GM19463 (cell line): ENCODE measurements at regions not wholly inside any gene's neighbourhood (a gene's known extent, or its start where the extent isn't known, plus 50 kb on each side); places are given as distances from the start of the nearest gene placed in this dataset.

Experiments used
- ATAC-seq: cut with Tn5 transposase; IDR thresholded peaks from one replicate; pipeline ENCODE4 v1.9.1; 2021; ENCODE audit warnings: mild to moderate bottlenecking, moderate library complexity; ENCODE audit not compliant: unreplicated experiment

DNA sequence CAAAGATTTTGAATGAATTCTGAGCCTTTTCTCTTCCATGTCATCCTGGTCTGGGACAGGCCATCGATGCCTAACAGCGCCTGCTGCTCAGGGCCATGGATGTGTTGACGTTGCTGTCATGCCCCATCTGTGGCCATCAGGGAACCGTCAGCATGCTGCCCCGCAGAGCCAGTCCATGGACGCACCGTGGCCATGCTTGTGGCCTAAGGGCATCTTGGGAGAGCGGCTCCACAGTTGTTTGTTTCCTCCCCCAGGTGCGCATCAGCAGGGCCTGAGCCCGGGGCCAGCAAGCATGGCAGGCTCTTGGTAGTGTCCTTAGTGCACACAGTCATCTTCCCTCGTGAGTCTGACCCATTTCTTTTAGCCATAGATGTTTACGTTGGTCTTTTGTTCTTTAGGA, 142.7 kb downstream of the VAPA start:
- ATAC-seq: no peak

DNA sequence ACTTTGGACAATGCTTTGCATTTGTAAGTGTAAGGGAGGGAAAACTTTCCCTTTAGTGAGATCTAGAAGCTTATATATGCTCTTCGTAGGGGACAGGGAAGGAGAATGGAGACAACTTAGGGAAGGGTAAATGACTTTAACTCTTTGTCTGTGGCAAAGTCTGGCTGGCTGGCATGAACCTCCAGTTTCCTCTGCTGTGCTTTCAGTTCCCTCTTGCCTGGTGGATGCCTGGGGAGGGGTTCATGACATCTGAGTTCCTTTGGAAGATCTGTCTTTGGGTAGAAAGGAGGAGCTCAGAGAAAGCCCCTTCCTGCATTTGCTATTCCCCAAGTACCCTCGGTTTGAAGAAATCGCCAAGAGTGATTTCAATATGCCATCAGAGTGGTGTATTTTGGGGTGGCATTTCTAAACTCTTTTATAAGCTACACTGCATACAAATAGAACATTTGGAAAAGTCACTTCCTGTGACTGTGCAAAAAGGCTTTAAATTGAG, 143.6 kb downstream of the VAPA start:
- ATAC-seq: no peak

DNA sequence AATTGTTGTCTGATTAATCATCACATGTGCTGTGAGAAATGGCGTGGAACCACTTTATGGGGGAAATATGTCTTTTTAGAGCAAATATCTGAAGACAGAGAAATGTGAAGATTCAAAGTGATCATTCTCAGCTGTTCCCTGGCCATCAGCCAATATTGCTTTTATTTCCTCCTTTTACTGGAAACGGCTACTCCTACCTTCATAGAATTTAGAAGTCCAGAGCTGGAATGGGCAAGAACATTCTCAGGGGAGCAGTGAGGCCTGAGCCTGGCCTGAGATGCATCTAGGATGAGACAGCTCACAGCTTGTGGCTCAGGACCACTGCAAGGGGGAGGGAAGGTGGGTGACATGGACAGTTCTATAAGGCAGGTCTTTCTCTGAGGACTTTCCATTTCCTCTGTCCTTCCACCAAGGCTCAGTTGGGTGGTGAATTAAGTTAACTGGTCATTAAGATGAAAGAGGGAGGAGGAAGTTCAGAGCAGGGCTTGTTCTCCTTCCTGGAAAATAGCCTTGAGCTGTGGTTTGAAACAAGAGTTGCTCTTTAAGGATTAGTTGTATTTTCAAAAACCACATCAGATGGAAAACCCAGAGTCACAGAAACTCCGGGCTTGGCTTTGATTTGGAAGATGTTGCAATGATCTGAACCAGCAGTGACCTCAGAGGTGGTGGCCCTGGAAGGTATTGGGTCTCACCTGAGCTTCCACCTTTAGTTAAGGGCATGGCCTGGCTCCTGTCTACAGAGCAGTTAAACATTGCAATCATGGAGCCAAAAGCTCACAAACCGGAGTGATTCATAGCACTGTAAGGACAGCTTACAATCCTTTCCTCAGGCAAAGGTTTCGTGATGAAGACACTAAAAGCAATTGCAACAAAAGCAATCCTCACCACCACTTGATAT, 144.3 kb downstream of the VAPA start:
- ATAC-seq: no peak

DNA sequence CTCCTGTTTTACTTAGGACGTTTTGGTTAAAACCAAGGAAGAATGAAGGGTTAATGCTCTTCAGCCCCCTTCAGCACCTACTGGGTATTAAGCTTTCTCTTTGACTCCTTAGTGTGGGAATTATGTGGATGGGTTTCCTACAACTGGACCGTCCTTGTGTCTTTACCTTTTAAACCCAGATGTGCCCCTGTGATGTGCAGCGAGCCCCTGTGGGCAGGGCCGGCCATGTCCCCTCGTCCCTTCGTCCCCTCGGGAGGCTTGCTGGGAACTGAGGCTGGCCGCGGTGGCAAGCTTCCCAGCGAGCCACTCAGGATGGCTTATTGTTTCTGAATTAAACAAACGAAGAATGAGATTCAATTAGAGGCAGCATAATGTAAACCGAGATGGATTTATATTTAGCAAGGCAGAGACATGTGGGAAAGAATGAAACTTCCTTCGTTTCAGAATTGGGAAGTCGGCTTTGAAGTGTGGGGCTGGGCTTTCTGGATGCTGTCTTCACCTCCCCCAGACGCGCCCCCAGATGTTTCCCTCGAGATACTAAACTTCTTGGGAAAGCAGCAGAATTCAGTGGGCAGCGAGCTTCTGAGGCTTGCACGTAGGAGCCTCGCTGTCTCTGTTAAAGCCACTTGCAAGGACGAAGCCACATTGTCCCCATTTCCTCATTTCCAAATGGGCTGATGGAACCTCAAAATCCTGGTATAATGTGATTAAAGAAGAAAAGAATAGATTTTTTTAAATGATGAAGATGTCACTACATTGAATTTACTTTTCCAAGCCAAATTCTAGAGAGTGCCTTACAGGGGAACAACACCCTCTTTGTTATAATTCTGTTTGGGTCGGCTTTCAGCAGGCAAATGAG, 146.0 kb downstream of the VAPA start:
- ATAC-seq: no peak

DNA sequence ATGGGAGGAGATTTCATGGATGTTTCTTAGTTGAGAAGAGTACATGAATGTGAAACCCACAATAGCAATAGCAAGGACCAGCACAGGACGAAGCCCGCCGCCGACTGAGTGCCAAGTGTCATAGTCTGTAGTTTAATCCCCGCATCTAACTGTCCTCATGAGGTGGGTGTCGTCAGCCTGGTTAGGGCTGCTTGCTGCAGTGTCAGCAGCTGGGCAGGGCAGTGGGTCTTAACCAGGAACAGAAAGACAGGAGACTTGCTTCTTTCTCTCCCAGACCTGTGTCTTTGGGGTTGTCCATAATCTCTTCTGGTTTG, 146.6 kb downstream of the VAPA start:
- no peak for ATAC-seq

DNA sequence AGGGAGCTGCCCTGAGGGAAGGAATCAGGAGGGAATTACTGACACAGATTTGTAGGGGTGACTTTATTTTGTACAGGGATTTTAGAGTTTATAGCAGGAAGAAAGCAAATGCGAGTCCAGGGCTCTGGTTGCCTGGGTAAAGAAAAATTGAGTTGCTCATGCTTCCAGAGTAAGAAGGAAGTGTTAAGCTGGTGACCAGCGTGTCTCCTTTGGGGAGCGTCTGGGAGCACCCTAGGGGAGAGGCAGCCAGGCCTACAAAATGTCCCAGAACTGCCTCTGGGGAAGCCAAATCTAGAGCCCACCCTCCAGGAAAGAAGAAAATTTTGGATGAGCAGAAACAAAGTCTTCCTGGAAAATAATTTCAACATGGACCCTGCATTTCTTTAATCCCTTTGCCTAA, 147.0 kb downstream of the VAPA start:
- ATAC-seq: no peak

DNA sequence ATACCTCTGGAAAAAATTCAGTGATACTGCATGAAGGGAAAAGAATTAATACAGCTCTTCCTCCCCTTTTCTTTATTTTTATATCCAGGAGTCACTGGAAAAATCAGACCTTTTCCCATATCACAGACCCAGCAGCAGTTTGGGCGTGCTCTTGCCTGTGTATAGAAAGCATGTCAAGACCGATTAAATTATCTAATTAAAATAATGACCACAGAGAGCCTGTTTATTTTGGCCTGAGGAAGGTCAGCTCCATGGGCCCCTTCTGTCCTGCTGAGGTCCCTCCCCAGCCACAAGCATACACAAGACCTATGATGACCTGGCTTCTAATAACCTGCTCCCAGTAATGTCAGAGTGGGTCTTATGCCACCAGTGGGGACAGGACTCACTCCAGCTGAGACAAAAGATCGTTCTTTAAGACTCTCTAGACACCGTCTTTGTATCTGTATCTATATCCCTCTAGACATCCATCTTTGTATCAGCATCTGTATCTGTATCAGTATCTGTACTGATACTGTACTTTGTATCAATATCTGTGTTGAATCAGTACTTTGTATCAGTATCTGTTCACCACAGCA, 147.8 kb downstream of the VAPA start:
- no peak for ATAC-seq

DNA sequence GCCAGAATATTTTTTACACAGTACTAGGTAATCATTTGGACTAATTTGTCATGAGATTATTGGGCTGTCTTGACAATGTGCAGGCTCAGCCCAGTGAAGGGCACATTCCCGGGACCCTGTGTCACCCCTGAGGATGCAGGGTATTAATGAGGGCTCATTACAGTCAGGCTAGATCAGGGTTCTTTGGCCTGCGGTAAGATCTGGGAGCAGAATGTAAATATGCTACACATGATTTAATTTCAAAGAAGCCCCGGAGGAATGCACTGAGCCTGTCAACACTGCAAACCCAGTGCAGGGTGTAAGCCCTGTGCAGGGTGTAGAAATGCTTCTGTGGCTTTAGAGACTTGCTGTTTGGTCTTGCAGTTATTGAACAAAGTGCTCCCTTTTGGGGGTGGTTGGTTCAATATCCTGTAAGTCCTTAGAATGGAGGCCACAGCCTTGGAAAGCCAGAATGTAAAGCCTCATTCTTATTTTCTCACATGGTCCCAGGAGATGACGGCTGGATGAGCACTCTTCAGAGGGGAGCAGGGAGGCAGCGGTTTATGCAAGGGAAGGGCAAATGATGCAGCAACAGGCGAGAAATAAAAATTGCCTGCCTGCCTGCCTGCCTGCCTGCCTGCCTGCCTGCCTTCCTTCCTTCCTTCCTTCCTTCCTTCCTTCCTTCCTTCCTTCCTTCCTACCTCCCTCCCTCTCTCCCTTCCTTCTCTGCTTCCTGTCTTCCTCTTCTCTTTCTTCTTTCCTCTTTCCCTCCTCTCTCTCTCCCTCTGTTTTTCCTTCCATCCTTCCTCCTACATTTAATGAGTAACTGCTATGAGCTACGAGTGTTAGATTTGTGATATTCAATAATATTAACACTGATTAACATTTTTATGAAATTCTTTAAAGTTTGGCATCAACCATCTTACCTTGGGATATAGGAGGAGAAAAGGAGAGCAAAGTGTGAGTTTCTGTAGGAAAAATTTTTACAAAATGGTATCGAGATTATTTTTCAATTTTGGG, 148.8 kb downstream of the VAPA start:
- ATAC-seq: no peak

DNA sequence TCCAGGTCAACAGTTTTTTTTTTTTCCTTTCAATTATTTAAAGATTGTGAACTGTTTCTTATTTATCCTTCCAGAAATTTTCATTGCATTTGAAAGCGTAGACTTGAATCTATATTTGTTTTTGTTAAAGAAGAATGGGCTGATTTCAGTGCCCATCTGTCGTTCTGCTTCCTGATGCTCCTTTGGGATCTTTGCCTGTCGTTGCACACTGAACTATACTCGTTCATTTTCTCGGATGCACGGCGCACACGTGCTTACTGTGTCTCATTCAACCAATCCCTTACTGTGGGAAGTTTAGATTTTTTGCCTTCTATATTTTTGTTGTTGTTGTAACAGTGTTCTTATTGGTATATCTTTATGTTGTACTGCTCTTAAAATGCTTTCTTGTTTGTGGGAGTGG, 149.7 kb downstream of the VAPA start:
- no peak for ATAC-seq

DNA sequence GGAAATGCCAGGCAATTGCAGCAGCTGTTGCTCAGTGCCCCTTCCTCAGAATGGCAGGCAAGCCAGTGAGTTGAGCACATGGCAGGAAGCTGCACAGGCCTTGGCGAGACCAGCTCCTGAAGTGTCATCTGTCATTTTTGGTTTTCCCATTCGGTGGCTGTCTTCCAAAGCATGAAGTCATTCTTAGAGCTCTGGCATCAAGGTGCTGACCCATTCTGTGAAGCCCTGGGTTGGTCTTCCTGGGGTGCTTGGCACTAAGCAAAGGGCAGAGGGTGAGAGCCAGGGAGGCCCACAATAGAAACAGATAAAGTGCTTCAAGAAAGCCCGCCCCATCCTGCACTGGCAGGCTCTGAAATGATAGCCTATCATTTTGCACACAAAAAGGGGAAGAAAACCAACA, 150.5 kb downstream of the VAPA start:
- no peak for ATAC-seq

DNA sequence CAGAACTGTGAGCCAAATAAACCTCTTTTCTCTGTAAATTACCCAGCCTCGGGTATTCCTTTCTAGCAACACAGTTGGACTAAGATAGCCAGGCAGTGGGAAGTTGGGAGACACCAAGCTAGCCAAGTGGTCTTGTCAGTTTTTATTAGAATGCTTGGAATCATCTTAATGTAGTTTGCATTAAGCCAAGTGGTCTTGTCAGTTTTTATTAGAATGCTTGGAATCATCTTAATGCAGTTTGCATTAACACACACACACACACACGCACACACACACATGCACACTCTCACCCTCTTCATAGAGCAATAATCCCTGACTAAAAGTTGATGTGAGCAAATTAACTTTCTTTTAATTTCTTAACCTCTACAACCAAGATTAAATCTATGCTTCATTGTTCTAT, 151.5 kb downstream of the VAPA start:
- ATAC-seq: no peak

DNA sequence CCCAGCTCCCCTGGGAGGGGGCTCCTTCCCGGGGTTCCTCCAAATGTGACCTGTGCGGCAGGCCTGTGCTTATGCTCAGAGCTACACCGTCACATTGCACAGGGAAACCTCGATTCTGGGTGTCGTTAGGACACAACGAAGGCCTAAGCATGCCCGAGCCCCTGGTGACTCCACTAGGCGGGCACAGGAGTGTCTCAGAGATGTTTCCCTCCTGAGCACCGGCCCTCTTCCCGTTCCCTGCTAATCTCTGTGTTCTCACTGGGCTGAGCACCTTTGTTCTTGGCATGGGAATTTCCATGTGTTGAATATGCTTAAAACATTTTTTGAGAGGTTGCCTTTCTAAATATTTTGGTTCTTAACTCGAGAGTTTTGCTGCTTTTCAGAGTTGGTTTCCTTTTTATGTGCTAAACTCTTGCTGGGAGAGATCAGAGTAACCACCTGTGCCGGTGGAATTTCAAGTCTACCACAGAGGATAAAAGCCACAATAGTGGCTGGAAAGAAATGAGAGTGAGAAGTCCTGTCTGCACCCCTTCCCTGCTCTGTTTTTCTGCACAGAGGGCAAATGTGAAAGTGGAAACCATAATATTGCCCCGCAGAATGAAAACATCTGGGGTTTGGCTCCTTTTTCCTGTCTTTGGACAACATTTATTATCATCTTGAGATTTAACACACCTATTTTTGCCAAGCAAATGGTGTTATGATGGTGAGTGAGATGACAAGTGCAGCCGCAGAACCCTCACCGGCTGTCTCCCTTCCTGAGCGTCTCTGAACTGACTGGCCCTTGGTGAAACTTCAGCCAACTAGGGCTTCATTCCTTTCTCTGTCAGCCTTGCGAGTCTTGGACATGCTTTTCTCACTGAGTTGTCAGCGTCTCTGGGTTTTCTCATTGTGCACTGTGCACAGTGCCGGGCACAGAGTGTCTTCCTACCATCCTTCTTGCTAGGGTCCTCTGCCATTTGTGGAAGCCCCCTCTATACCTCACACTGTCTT, 154.1 kb downstream of the VAPA start:
- no peak for ATAC-seq

DNA sequence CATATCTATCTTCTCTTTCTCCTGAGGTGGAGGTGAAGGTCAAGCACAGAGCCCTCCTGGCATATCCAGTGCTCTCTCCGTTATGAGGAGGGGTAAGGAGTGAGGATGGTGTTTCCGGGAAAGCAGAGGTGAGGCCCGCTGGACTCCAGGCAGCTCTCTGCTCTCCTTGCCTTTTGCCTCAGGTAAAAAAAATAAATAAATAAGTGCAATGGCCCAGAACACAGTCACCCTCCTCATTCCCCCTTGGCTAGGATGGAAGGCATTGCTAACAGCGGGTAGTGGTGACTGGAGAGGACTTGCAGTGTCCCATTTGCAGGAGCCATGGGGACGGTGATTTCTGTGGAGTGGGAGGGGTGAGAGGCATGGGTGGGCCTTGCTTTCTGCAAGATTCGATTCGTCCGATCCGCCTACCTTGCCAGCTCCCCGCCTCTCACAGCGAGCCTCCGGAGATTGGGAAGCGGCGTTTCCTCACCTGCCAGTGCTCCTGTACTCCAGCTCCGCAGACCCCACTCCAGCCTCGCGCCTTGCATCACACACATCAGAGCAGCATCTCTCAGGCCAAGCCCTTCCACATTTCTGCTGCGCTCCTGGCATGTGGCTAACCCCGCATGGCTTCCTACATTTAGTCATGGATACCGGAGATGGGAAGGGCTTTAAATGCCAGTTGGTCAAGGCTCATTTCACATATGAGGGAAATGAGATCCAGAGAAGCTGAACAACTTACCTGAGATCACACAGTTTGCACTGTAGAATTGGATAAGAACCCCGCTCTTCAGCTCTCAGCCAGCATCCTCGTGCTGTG, 155.2 kb downstream of the VAPA start:
- no peak for ATAC-seq

DNA sequence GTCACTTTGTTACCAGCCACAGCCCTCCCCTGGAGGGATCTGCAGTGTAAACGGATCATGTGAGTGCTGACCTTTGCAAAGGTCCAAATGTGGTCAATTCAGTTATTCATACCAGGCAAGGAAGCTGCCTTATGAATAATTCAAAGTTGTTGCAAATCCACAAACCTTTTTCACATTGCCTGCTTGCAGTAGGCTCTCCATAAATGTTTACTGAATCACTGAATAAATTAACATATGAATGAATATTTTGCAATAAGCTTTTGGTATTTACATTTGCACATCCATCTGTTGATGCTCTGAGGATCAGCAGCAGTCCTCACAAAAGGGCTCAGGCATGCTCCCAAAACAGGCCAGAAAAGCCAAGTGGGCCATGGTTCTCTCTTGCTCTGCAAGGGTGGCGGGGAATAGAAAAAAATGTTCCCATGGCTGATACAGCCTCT, 156.8 kb downstream of the VAPA start:
- ATAC-seq: no peak

DNA sequence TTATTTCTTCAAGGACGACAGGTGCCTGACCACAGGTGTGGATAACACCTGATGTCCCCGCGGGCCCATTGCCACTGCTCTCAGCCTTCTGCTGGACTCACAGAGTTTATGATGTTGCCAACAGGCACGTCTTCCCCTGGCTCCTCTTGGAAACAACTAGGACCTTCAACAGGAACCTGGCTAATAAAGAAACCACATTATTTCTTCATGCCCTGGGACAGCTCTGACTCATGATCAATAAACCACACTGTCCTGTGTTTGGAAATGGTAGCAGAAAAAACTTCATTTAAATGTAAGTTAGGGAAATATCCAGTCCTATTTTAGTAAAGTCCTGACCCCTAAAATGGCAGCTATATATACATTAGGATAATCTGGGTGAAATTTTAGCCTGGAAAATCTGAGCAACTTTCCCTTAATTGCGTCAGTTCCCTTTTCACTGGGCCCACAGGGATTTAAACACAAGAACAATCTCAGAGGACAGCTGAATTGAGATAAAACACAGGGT, 158.9 kb downstream of the VAPA start:
- ATAC-seq: no peak

DNA sequence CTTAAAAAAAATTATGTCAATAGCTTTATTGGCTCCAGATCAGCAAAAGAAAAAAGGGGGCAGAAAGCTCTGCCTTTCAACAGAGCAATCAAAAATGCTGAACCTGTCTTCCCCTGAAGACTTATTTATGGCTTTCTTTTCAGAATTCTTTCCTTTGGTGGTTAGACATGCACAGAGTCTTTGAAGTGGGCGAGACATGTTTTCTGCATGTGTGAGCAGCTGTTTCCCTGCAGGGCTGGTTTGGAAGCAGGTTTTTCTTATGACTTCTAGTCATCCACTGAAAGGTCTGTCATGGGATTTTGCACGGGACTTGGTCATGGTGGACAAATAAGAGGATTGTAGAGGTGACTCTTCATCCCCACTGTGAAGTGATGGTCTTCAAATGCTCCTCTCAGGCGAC, 160.3 kb downstream of the VAPA start:
- no peak for ATAC-seq

DNA sequence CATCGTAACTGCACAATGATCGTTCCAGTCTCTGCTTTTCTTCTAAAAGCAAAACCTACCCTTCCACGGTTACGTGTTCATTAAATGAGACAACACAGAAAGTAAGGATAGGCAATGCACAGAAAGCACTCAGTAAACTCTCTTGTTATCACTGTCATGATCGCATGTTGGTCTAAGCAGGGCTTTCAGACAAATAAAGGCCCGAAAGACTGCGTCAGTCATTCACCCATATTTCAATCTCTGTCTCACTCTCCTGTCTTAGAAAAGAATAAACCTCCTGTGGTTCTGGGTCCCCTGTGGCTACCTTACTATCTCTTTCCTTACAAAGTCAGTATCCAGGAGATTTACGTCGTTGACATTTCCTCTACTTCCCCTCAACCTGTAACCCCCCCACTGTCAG, 160.9 kb downstream of the VAPA start:
- no peak for ATAC-seq

DNA sequence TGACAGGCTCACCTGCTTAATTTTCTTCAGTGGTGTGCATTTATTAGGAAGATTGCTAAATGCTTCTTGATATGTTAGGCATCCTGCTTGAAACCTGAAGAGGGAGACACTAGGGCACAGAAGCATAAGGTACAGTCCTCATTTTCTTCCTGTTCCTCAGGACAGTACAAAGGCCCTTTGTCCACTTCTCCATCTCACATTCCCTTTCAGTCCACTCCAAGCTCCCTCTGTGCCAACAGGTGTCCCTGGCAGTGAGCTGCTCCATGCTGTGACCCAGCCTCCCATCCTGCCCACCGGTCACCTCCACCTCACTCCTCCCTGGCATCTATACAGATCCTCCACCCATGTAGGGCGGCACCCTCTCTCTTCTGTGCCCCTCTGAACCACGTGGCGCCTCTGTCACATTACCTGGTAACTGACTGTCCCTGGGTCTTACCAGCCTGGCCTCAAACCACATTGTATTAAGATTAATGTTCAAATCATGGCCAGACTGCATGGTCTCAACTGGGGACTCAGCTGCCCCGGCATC, 162.8 kb downstream of the VAPA start:
- no peak for ATAC-seq
